Activated gamma-delta T cell treated with anti-CD3 and anti-CD28 coated beads, Interleukin-2, amount 50 U/mL, for 16 hours (primary cell): ENCODE measurements at regions not wholly inside any gene's neighbourhood (a gene's known extent, or its start where the extent isn't known, plus 50 kb on each side); places are given as distances from the start of the nearest gene placed in this dataset.

Experiments
- DNase-seq: peaks from one replicate; pipeline ENCODE4 v3.0.0-alpha.2; 2020; ENCODE audit warnings: low read depth

- no peak for DNase-seq
Observed at GRCh38 chr13:77423296-77423695, 96.4 kb upstream of the MYCBP2 start.

- DNase-seq: no peak
Observed at GRCh38 chr13:77422724-77423123, 95.8 kb upstream of the MYCBP2 start.

- no peak for DNase-seq
Observed at GRCh38 chr13:77417897-77418296, 91.0 kb upstream of the MYCBP2 start.

- no peak for DNase-seq
Observed at GRCh38 chr13:77416666-77417212, 89.8 kb upstream of the MYCBP2 start.

- no peak for DNase-seq
Observed at GRCh38 chr13:77415253-77416071, 88.6 kb upstream of the MYCBP2 start.

- no peak for DNase-seq
Observed at GRCh38 chr13:77412860-77413259, 86.0 kb upstream of the MYCBP2 start.

- no peak for DNase-seq
Observed at GRCh38 chr13:77412116-77412635, 85.3 kb upstream of the MYCBP2 start.

- no peak for DNase-seq
Observed at GRCh38 chr13:77409412-77409811, 82.5 kb upstream of the MYCBP2 start.

GRCh38 chr13:77406644-77407440, 79.9 kb upstream of the MYCBP2 start:
- DNase-seq: no peak

- DNase-seq: no peak
Observed at GRCh38 chr13:77398825-77399620, 72.1 kb upstream of the MYCBP2 start.

- DNase-seq: no peak
Observed at GRCh38 chr13:77397636-77398035, 70.7 kb upstream of the MYCBP2 start.

GRCh38 chr13:77391475-77391874, 64.6 kb upstream of the MYCBP2 start:
- DNase-seq: no peak

- no peak for DNase-seq
Observed at GRCh38 chr13:77390391-77390790, 63.5 kb upstream of the MYCBP2 start.

- DNase-seq: no peak
Observed at GRCh38 chr13:77389625-77390000, 62.7 kb upstream of the MYCBP2 start.

GRCh38 chr13:77388944-77389624, 62.2 kb upstream of the MYCBP2 start:
- no peak for DNase-seq

GRCh38 chr13:77387607-77388200, 60.8 kb upstream of the MYCBP2 start:
- no peak for DNase-seq

GRCh38 chr13:77386880-77387606, 60.1 kb upstream of the MYCBP2 start:
- DNase-seq: no peak

GRCh38 chr13:77386046-77386445, 59.2 kb upstream of the MYCBP2 start:
- no peak for DNase-seq

GRCh38 chr13:77384999-77385398, 58.1 kb upstream of the MYCBP2 start:
- no peak for DNase-seq

GRCh38 chr13:77383097-77383496, 56.2 kb upstream of the MYCBP2 start:
- DNase-seq: no peak
